ENCODE measurements at regions not wholly inside any gene's neighbourhood (a gene's known extent, or its start where the extent isn't known, plus 50 kb on each side); places are given as distances from the start of the nearest gene placed in this dataset.

- no peak for DNase-seq (ENCODE audit: low spot score)
- Histone ChIP-seq H3K9me3 (ENCODE audit: low read depth) (no peaks in the 10 kb centered on the region), H2AFZ (replicated peaks) (no peak overlapping the region), H4K20me1 (ENCODE audit: low read depth) (no peaks in the 10 kb centered on the region), H3F3A (ENCODE audit: low read depth) (no peaks in the 10 kb centered on the region), H3K79me2 (ENCODE audit: low read depth) (no peaks in the 10 kb centered on the region), H3K4me1 (peaks cover 5% of the 10 kb centered on the region), H3K4me3 (no peak overlapping the region), H3K27ac (no peak overlapping the region), H3K9ac (no peak overlapping the region), H3K36me3 (no peaks in the 10 kb centered on the region), H3K4me2 (no peak overlapping the region), H3K27me3 (no peaks in the 10 kb centered on the region)
- H3K4me1 Mint-ChIP-seq: peaks cover 18% of the 10 kb centered on the region
- peaks cover 8% of the 10 kb centered on the region for H3K27me3 Mint-ChIP-seq (ENCODE audit: insufficient read depth, low read depth)
- TF ChIP-seq EZH2 (IDR thresholded peaks at IDR 0.05) (no peak), EZH2phosphoT487 (IDR thresholded peaks at IDR 0.05) (no peak)
- TF ChIP-seq, protein P1, sequence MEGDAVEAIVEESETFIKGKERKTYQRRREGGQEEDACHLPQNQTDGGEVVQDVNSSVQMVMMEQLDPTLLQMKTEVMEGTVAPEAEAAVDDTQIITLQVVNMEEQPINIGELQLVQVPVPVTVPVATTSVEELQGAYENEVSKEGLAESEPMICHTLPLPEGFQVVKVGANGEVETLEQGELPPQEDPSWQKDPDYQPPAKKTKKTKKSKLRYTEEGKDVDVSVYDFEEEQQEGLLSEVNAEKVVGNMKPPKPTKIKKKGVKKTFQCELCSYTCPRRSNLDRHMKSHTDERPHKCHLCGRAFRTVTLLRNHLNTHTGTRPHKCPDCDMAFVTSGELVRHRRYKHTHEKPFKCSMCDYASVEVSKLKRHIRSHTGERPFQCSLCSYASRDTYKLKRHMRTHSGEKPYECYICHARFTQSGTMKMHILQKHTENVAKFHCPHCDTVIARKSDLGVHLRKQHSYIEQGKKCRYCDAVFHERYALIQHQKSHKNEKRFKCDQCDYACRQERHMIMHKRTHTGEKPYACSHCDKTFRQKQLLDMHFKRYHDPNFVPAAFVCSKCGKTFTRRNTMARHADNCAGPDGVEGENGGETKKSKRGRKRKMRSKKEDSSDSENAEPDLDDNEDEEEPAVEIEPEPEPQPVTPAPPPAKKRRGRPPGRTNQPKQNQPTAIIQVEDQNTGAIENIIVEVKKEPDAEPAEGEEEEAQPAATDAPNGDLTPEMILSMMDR (IDR thresholded peaks at IDR 0.05): no peak
- no peaks in the 10 kb centered on the region for H3K9me3 Mint-ChIP-seq
- H3K27ac Mint-ChIP-seq: no peak overlapping the region
- H3K4me3 Mint-ChIP-seq: no peak overlapping the region
- H3K36me3 Mint-ChIP-seq: no peaks in the 10 kb centered on the region
These were observed 389.0 kb downstream of the RASEF start for GRCh38 chr9:82673919-82674318.

DNA sequence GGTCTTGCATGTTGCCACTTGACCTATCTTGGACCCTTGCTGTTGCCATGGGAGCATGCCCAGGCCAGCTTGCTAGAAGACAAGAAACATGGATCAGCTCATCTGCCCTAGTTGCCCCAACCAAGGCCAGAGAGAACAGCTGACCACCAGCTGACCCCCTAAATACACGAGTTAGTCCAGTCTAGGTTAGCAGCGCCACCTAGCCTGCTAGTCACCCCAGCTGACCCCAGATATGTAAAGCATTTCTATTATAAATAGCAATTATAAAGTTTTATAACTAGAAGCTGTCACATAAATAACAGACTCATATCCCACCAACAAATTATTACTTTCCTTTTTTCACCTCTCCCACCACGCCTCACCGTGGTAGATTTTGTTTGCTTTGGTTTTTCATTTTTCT lies 387.8 kb downstream of the RASEF start:
- Histone ChIP-seq H3K27me3 (no peaks in the 10 kb centered on the region), H3F3A (ENCODE audit: low read depth) (no peaks in the 10 kb centered on the region), H4K20me1 (ENCODE audit: low read depth) (no peaks in the 10 kb centered on the region), H3K4me3 (no peak overlapping the region), H3K9ac (no peak overlapping the region), H3K27ac (no peak overlapping the region), H2AFZ (replicated peaks) (no peak overlapping the region), H3K79me2 (ENCODE audit: low read depth) (no peaks in the 10 kb centered on the region), H3K4me2 (no peak overlapping the region), H3K4me1 (peaks cover 1% of the 10 kb centered on the region), H3K36me3 (no peaks in the 10 kb centered on the region), H3K9me3 (ENCODE audit: low read depth) (no peaks in the 10 kb centered on the region)
- Mint-ChIP-seq H3K9me3 (no peaks in the 10 kb centered on the region), H3K4me1 (peaks cover 7% of the 10 kb centered on the region), H3K27ac (no peak overlapping the region), H3K27me3 (ENCODE audit: insufficient read depth, low read depth) (no peaks in the 10 kb centered on the region), H3K36me3 (no peaks in the 10 kb centered on the region), H3K4me3 (no peak overlapping the region)
- DNase-seq (ENCODE audit: low spot score): no peak
- TF ChIP-seq EZH2phosphoT487 (IDR thresholded peaks at IDR 0.05) (no peak), EZH2 (IDR thresholded peaks at IDR 0.05) (no peak)
- TF ChIP-seq, protein P1 (IDR thresholded peaks at IDR 0.05): no peak

GRCh38 chr9:82675605-82676004 lies 387.3 kb downstream of the RASEF start:
- no peak overlapping the region for H3K4me3 Mint-ChIP-seq
- no peaks in the 10 kb centered on the region for H3K27me3 ChIP-seq
- no peaks in the 10 kb centered on the region for H3K79me2 ChIP-seq (ENCODE audit: low read depth)
- no peaks in the 10 kb centered on the region for H3K9me3 Mint-ChIP-seq
- no peak overlapping the region for H3K4me2 ChIP-seq
- no peaks in the 10 kb centered on the region for H3K9me3 ChIP-seq (ENCODE audit: low read depth)
- DNase-seq (ENCODE audit: low spot score): no peak
- H3K27ac ChIP-seq: no peak overlapping the region
- H3K9ac ChIP-seq: no peak overlapping the region
- H3K4me1 Mint-ChIP-seq: peaks cover 2% of the 10 kb centered on the region
- TF ChIP-seq EZH2phosphoT487 (IDR thresholded peaks at IDR 0.05): no peak
- no peak for TF ChIP-seq EZH2 (IDR thresholded peaks at IDR 0.05)
- TF ChIP-seq, protein P1 (IDR thresholded peaks at IDR 0.05): no peak
- H4K20me1 ChIP-seq (ENCODE audit: low read depth): no peaks in the 10 kb centered on the region
- H3K27me3 Mint-ChIP-seq (ENCODE audit: insufficient read depth, low read depth): no peaks in the 10 kb centered on the region
- no peaks in the 10 kb centered on the region for H3K36me3 ChIP-seq
- H3K4me1 ChIP-seq: no peaks in the 10 kb centered on the region
- H3K27ac Mint-ChIP-seq: no peak overlapping the region
- no peak overlapping the region for H2AFZ ChIP-seq (replicated peaks)
- H3F3A ChIP-seq (ENCODE audit: low read depth): no peaks in the 10 kb centered on the region
- H3K4me3 ChIP-seq: no peak overlapping the region
- no peaks in the 10 kb centered on the region for H3K36me3 Mint-ChIP-seq
